ENCODE measurements at regions not wholly inside any gene's neighbourhood (a gene's known extent, or its start where the extent isn't known, plus 50 kb on each side); places are given as distances from the start of the nearest gene placed in this dataset.

DNA sequence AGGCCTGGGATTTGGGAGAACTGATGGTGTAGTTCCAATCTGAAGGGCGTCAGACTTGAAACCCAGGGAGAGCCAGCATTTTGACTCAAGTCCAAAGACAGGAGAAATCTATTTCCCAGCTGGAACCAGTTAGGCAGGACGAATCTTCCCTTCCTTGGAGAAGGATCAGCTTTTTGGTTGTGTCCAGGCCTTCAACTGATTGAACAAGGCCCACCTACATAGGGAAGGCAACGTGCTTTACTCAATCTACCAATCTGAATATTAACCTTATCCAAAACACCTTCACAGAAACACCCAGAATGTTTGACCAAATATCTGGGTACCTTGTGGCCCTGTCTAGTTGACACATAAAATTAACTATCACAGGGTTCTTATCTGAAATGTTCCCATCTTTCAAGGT, 221.9 kb upstream of the DLGAP1 start:
- TF ChIP-seq, protein P1, sequence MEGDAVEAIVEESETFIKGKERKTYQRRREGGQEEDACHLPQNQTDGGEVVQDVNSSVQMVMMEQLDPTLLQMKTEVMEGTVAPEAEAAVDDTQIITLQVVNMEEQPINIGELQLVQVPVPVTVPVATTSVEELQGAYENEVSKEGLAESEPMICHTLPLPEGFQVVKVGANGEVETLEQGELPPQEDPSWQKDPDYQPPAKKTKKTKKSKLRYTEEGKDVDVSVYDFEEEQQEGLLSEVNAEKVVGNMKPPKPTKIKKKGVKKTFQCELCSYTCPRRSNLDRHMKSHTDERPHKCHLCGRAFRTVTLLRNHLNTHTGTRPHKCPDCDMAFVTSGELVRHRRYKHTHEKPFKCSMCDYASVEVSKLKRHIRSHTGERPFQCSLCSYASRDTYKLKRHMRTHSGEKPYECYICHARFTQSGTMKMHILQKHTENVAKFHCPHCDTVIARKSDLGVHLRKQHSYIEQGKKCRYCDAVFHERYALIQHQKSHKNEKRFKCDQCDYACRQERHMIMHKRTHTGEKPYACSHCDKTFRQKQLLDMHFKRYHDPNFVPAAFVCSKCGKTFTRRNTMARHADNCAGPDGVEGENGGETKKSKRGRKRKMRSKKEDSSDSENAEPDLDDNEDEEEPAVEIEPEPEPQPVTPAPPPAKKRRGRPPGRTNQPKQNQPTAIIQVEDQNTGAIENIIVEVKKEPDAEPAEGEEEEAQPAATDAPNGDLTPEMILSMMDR (conservative IDR thresholded peaks at IDR 0.05; ENCODE audit: low read length) = no peak
- no peak for TF ChIP-seq EZH2phosphoT487 (IDR thresholded peaks at IDR 0.05; ENCODE audit: borderline replicate concordance)
